ENCODE measurements at regions not wholly inside any gene's neighbourhood (a gene's known extent, or its start where the extent isn't known, plus 50 kb on each side); places are given as distances from the start of the nearest gene placed in this dataset.

DNA sequence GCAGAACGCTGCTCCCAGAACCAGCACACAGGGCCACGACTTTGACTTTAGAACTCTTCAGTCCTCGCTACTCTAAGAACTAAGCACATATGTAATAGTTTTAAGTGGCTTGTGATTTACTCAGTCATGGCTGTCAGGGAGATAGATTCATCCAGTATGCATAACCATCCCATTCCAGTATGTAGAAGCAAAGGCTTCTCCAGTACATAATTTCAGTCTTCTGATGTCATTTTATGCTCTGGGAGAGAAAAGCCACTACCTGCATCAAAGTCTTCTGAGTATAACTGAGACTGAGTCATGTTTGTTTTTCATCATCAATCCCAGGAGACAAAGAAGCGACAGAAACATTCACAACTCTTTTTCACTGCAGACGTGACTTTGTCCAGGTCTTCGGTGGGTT, 885.7 kb downstream of the PLA2G4A start:
- Histone ChIP-seq H3K4me2 (ENCODE audit: low read length) (no peak overlapping the region), H3K79me2 (ENCODE audit: insufficient read depth, low read depth, low read length) (no peaks in the 10 kb centered on the region), H3K27ac (ENCODE audit: low read depth, low read length, poor library complexity, severe bottlenecking) (no peak overlapping the region), H3K9me3 (ENCODE audit: low read length) (no peaks in the 10 kb centered on the region), H3K4me1 (ENCODE audit: insufficient read depth, low read length, poor library complexity, severe bottlenecking) (no peaks in the 10 kb centered on the region), H2AFZ (ENCODE audit: low read length) (no peak overlapping the region), H3K4me3 (ENCODE audit: low read depth, low read length, poor library complexity, severe bottlenecking) (no peak overlapping the region), H3K9me2 (ENCODE audit: insufficient read depth, low read length) (no peaks in the 10 kb centered on the region; the same call in 1 of the 2 replicates), H3K36me3 (ENCODE audit: insufficient read depth, low read length) (no peaks in the 10 kb centered on the region), H4K20me1 (ENCODE audit: insufficient read depth, low read length) (no peaks in the 10 kb centered on the region)
- no peak for TF ChIP-seq EZH2phosphoT487 (IDR thresholded peaks at IDR 0.05; ENCODE audit: borderline replicate concordance, low read depth, low read length)
- TF ChIP-seq, protein P1, sequence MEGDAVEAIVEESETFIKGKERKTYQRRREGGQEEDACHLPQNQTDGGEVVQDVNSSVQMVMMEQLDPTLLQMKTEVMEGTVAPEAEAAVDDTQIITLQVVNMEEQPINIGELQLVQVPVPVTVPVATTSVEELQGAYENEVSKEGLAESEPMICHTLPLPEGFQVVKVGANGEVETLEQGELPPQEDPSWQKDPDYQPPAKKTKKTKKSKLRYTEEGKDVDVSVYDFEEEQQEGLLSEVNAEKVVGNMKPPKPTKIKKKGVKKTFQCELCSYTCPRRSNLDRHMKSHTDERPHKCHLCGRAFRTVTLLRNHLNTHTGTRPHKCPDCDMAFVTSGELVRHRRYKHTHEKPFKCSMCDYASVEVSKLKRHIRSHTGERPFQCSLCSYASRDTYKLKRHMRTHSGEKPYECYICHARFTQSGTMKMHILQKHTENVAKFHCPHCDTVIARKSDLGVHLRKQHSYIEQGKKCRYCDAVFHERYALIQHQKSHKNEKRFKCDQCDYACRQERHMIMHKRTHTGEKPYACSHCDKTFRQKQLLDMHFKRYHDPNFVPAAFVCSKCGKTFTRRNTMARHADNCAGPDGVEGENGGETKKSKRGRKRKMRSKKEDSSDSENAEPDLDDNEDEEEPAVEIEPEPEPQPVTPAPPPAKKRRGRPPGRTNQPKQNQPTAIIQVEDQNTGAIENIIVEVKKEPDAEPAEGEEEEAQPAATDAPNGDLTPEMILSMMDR (conservative IDR thresholded peaks at IDR 0.05; ENCODE audit: low read length) = no peak
- POLR2A ChIA-PET = no interaction called here
- no TSS peak for BruUV-seq (replicated peaks)
- intact Hi-C loops (cut with micrococcal nuclease; ENCODE audit: unreplicated experiment) = no loop called here
- CTCF ChIA-PET (ENCODE audit: unreplicated experiment) = no interaction called here
- DNase-seq (ENCODE audit: low spot score) = no peak

DNA sequence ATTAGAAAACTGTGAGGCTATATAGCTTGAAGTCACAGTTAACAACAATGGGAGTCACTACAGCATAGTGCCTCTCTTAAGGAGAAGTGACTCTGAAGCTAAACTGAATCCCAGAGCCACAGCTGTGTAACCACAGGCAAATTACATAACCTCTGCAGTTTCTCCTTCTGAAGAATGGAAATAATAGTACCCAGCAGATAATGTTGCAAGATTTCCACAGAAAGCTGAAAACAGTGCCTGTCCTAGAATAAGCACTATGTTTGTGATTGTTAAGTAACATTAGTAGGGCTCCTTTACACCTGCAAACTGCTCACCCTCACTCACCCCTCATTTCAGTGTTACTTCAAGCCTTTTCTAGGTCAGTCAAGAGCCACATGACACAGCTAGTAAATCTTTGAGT, 886.7 kb downstream of the PLA2G4A start:
- Histone ChIP-seq H4K20me1 (ENCODE audit: insufficient read depth, low read length) (no peaks in the 10 kb centered on the region), H3K4me2 (ENCODE audit: low read length) (no peak overlapping the region), H2AFZ (ENCODE audit: low read length) (no peak overlapping the region), H3K9me2 (ENCODE audit: insufficient read depth, low read length) (no peaks in the 10 kb centered on the region), H3K4me1 (ENCODE audit: insufficient read depth, low read length, poor library complexity, severe bottlenecking) (no peaks in the 10 kb centered on the region), H3K9me3 (ENCODE audit: low read length) (no peaks in the 10 kb centered on the region), H3K79me2 (ENCODE audit: insufficient read depth, low read depth, low read length) (no peaks in the 10 kb centered on the region), H3K27ac (ENCODE audit: low read depth, low read length, poor library complexity, severe bottlenecking) (no peak overlapping the region), H3K4me3 (ENCODE audit: low read depth, low read length, poor library complexity, severe bottlenecking) (no peak overlapping the region), H3K36me3 (ENCODE audit: insufficient read depth, low read length) (no peaks in the 10 kb centered on the region)
- no TSS peak for BruUV-seq (replicated peaks)
- no peak for TF ChIP-seq EZH2phosphoT487 (IDR thresholded peaks at IDR 0.05; ENCODE audit: borderline replicate concordance, low read depth, low read length)
- TF ChIP-seq, protein P1 (conservative IDR thresholded peaks at IDR 0.05; ENCODE audit: low read length) = no peak
- POLR2A ChIA-PET = no interaction called here
- intact Hi-C loops (cut with micrococcal nuclease; ENCODE audit: unreplicated experiment) = no loop called here
- no peak for DNase-seq (ENCODE audit: low spot score)
- CTCF ChIA-PET (ENCODE audit: unreplicated experiment) = no interaction called here

- no TSS peak for BruUV-seq (replicated peaks)
- CTCF ChIA-PET (ENCODE audit: unreplicated experiment) = no interaction called here
- no peak overlapping the region for H2AFZ ChIP-seq (ENCODE audit: low read length)
These were observed 887.4 kb downstream of the PLA2G4A start for GRCh38 chr1:187716160-187716559.

More at GRCh38 chr1:187716160-187716559, 887.4 kb downstream of the PLA2G4A start:
- no peak overlapping the region for H3K4me3 ChIP-seq (ENCODE audit: low read depth, low read length, poor library complexity, severe bottlenecking)
- H3K4me2 ChIP-seq (ENCODE audit: low read length) = no peak overlapping the region
- H3K79me2 ChIP-seq (ENCODE audit: insufficient read depth, low read depth, low read length) = no peaks in the 10 kb centered on the region
- no peaks in the 10 kb centered on the region for H4K20me1 ChIP-seq (ENCODE audit: insufficient read depth, low read length)
- H3K9me2 ChIP-seq (ENCODE audit: insufficient read depth, low read length) = no peaks in the 10 kb centered on the region
- POLR2A ChIA-PET = interaction anchor here (0.5 kb wide), 1 partner anchor 247 kb away, joined by 6 read pairs; no protein-coding TSS in a partner anchor
- H3K4me1 ChIP-seq (ENCODE audit: insufficient read depth, low read length, poor library complexity, severe bottlenecking) = no peaks in the 10 kb centered on the region
- H3K27ac ChIP-seq (ENCODE audit: low read depth, low read length, poor library complexity, severe bottlenecking) = no peak overlapping the region
- H3K9me3 ChIP-seq (ENCODE audit: low read length) = no peaks in the 10 kb centered on the region
- no peak for DNase-seq (ENCODE audit: low spot score)
- TF ChIP-seq EZH2phosphoT487 (IDR thresholded peaks at IDR 0.05; ENCODE audit: borderline replicate concordance, low read depth, low read length) = no peak
- TF ChIP-seq, protein P1 (conservative IDR thresholded peaks at IDR 0.05; ENCODE audit: low read length) = no peak
- intact Hi-C loops (cut with micrococcal nuclease; ENCODE audit: unreplicated experiment) = no loop called here
- no peaks in the 10 kb centered on the region for H3K36me3 ChIP-seq (ENCODE audit: insufficient read depth, low read length)

Measured in OCI-LY7 (cell line).